HG03159 (cell line): ENCODE measurements at regions not wholly inside any gene's neighbourhood (a gene's known extent, or its start where the extent isn't known, plus 50 kb on each side); places are given as distances from the start of the nearest gene placed in this dataset.
"Not testable (repeated sequence)": the region's sequence is repeated elsewhere in the genome, so short reads cannot be mapped to it uniquely, and the experiment has no call there.

Experiments
- ATAC-seq: cut with Tn5 transposase; IDR thresholded peaks from one replicate; pipeline ENCODE4 v1.9.1; 2021; ENCODE audit warnings: mild to moderate bottlenecking, moderate library complexity; ENCODE audit not compliant: unreplicated experiment

GRCh38 chr7:142477801-142478200 lies 219.9 kb upstream of the PRSS58 start:
- ATAC-seq: not testable (repeated sequence)

GRCh38 chr7:142477079-142477651 lies 219.3 kb upstream of the PRSS58 start:
- ATAC-seq: no peak

GRCh38 chr7:142476077-142476476 lies 218.2 kb upstream of the PRSS58 start:
- ATAC-seq: no peak

GRCh38 chr7:142471820-142472219 lies 214.0 kb upstream of the PRSS58 start:
- ATAC-seq: no peak

- ATAC-seq: no peak
Measured at GRCh38 chr7:142470544-142470830, 212.6 kb upstream of the PRSS58 start.

GRCh38 chr7:142469696-142470543 lies 212.1 kb upstream of the PRSS58 start:
- no peak for ATAC-seq

GRCh38 chr7:142468871-142469665 lies 211.2 kb upstream of the PRSS58 start:
- ATAC-seq: no peak

- not testable (repeated sequence) for ATAC-seq
Measured at GRCh38 chr7:142467056-142467655, 209.3 kb upstream of the PRSS58 start.

GRCh38 chr7:142463401-142463850 lies 205.6 kb upstream of the PRSS58 start:
- ATAC-seq: no peak

GRCh38 chr7:142461437-142461836 lies 203.6 kb upstream of the PRSS58 start:
- no peak for ATAC-seq

- no peak for ATAC-seq
Measured at GRCh38 chr7:142460402-142461117, 202.7 kb upstream of the PRSS58 start.

GRCh38 chr7:142459551-142459963 lies 201.7 kb upstream of the PRSS58 start:
- peak; percentile 77 for ATAC-seq

GRCh38 chr7:142457146-142457703 lies 199.4 kb upstream of the PRSS58 start:
- ATAC-seq: no peak

- no peak for ATAC-seq
Measured at GRCh38 chr7:142455392-142455791, 197.5 kb upstream of the PRSS58 start.

- no peak for ATAC-seq
Measured at GRCh38 chr7:142454862-142455261, 197.0 kb upstream of the PRSS58 start.

- no peak for ATAC-seq
Measured at GRCh38 chr7:142452791-142453190, 194.9 kb upstream of the PRSS58 start.

GRCh38 chr7:142451817-142452216 lies 194.0 kb upstream of the PRSS58 start:
- no peak for ATAC-seq

GRCh38 chr7:142451296-142451695 lies 193.4 kb upstream of the PRSS58 start:
- no peak for ATAC-seq

- ATAC-seq: no peak
Measured at GRCh38 chr7:142450695-142451094, 192.8 kb upstream of the PRSS58 start.

- no peak for ATAC-seq
Measured at GRCh38 chr7:142450206-142450605, 192.3 kb upstream of the PRSS58 start.
